GM12874 (cell line): ENCODE measurements at regions not wholly inside any gene's neighbourhood (a gene's known extent, or its start where the extent isn't known, plus 50 kb on each side); places are given as distances from the start of the nearest gene placed in this dataset.

Experiments
- CTCF ChIP-seq: IDR thresholded peaks from 2 replicates; pipeline ENCODE4 v1.5.1; 2011; ENCODE audit warnings: low read depth, mild to moderate bottlenecking, control low read depth, low read length, moderate library complexity; ENCODE audit not compliant: insufficient read depth

DNA sequence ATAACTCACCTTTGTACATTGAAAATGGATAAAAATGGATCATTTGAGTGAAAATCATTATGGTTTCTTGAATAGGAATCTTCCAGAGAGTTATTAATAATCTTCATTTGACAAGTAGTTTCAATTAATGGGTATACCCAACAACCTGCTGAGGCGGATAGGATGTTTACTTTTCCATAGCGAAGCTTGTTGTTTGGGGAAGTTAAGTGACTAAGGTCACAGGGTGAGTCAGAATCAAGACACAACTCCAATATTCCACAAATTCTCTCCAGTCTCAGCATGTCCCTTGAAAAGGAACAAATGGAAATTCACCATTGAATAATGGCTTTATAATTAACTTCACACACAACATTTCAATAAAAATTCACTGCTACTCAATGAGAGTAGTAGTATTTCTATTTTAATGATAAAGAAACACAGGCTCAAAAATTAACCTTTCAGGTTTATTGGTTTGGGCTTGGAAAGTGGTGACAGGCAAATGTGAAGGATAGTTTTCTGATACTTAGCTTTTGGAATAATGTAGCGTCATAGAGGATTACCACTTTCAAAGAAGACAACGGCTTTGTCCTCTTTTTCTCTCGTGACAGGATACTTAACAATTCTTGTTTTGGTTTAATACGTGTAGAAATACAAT lies 211.3 kb downstream of the GPD2 start:
- no peak for TF ChIP-seq CTCF

DNA sequence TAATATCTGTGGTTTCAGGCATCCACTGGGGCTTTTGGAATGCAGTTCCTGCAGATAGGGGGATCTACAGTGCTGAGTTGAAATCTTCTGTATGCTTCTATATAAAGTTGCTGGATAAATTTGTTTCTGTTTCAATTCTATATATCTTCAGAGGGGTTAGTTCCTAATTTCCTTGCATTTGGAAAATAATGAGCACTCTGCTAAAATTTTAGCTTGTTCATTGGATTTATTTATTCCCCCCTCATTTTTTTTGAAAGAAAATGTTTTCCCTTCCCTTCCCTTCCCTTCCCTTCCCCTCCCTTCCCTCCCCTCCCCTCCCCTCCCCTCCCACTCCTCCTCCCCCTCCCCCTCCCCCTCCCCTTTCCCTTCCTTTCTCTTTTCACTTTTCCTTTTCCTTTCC lies 212.3 kb downstream of the GPD2 start:
- TF ChIP-seq CTCF = no peak

- TF ChIP-seq CTCF = no peak
Observed at GRCh38 chr2:156649596-156649995, 213.4 kb downstream of the GPD2 start.

GRCh38 chr2:156652691-156653090 lies 216.5 kb downstream of the GPD2 start:
- no peak for TF ChIP-seq CTCF

DNA sequence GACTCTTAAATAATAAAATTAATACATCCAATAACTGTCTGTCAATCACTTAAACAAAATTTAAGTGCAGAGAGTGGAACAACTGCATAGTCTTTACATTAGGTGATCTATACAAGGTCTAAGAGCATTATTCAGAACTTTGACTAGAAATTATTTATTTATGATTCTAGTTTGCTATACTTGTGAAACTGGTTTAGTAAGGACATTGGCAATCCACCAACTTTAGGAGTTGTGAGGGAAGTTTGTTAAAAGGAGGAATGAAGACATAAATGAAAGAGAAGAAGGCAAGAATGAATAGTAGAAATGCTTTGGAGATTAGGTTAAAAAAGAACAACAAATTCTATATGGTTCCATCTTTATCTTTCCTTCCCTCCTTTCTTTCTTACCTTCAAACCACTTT lies 217.5 kb downstream of the GPD2 start:
- TF ChIP-seq CTCF = no peak

DNA sequence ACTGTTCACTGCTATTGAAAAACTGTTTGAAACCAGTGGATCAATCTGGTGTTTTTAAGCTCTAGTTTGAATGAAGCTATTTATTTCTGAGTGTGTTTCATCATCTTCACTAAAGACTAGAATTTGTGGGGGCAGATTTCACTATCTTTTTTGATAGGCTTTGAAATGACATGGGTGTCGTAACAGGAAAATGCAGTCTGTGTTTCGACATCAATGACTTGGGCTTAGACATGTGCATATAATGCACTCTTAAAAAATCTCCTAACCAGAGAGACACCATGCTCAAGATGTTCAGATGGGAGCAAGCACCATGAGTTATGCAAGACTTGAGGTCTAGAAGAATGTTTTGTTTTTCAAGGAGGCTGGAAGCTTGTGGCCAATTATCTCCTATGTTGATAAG lies 221.6 kb downstream of the GPD2 start:
- no peak for TF ChIP-seq CTCF

GRCh38 chr2:156659694-156660093 lies 223.5 kb downstream of the GPD2 start:
- no peak for TF ChIP-seq CTCF

DNA sequence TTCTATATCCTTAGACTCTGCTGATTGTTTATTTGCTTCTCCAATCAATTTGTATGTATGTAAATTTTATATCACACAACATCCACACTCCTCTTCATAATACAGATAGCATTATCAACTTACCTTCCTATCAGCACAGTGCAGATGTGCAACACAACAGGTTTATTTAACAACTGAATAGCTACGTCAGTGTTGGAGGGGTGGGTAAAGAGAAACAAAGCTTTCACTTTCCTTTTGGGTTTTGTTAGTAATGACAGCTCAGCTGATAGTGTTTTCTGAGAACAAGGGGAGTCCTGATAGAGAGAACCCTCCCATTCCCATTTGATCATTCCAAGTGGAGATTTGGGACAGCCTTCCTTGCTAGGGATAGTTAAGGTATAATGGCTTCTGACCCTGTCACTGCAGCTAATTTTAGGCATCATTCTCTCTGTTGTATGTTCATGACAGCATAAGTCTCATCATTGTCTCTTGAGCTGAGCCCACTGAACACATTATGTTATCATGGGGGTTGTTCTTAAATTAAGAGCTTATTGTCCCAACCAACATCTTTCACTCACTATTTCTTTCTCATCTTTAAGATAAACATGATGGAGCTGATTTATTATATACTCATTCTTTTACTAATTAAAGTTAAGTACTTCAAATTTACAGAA lies 227.7 kb downstream of the GPD2 start:
- no peak for TF ChIP-seq CTCF
